Globus pallidus (tissue), 1 donor: ENCODE measurements at regions not wholly inside any gene's neighbourhood (a gene's known extent, or its start where the extent isn't known, plus 50 kb on each side); places are given as distances from the start of the nearest gene placed in this dataset.

Experiments used
- DNase-seq: peaks from one replicate; pipeline ENCODE4 v3.0.0-alpha.2; 2015; ENCODE audit warnings: low spot score

DNA sequence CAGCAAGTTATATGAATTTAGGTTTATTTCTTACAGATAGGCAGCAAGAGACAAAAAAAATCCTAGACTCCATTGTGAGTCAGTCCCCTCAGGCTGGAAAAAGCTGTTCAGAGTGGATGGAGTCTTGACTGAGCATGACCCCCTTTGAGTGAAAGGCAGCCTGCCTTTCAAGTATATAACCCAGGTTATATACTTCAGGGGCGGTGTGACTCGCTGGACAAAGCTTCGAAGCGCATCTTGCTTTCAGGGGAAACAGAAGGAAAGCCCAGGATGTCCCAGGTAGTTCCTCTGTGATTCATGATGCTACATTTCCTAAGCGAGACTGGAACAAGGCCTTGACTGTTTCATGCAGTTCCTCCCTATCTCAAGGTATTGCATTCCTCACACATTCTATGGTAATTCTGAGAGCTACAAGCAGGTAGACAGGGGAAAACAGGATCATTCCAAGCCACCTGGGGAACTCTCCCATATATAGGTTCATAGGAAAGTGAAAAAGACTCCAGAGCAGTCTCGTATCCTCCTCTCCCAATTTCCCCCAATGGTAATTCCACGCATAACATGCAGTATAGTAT is 1244.1 kb upstream of the CDH6 start:
- no peak for DNase-seq

DNA sequence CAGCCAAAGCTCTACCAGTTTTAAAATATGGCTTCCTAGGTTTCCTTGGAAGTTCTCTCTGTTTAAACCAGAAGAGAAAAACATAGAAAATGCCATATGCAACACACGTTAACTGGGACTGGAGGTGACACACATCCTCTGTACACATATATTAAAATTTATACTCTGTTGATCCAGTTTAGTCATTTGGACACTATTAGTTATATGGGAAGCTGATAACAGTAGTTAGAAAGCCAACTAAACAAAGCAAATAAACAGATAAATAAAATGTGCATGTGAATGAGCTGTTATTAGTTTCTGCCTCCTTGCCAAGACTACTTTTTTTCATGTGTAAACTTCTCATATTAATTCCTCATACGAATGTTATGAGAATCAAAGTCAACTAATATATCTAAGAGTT is 1249.2 kb upstream of the CDH6 start:
- DNase-seq = no peak

DNA sequence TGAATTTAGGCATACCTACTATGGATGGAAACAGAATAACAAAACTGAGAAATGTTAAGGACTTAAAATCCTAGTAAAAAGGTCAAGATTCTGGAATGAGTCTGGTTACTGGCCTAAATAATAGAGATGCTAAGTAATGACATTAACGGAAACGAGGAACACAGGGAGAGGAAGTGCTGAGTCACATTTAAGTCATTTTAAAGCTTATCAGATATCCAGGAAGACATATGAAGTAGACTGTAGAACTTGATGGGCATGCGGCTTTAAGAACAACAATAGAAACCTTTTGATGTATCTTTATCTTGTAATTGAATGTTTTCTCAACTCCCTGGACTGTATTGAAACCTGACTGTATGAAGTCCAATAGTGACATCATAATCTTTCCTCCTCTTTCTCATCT is 1251.4 kb upstream of the CDH6 start:
- DNase-seq = no peak

DNA sequence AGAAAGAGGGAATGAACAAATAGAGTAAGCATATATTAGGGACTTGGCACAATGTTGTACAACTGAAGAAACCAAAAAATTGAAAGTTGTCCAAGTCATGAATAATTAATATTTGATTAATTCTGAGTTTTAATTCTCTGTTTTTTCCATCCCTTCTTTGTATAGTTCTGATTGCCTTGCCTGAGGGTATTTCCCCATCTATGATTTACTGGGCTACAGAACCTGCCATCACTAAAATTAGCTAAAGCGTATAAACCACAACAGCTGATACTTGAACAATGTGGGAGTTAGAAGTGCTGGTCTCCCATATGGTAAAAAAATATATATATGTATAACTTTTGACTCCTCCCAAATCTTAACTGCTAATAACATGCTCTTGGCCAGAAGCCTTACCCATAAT is 1253.5 kb upstream of the CDH6 start:
- no peak for DNase-seq

DNA sequence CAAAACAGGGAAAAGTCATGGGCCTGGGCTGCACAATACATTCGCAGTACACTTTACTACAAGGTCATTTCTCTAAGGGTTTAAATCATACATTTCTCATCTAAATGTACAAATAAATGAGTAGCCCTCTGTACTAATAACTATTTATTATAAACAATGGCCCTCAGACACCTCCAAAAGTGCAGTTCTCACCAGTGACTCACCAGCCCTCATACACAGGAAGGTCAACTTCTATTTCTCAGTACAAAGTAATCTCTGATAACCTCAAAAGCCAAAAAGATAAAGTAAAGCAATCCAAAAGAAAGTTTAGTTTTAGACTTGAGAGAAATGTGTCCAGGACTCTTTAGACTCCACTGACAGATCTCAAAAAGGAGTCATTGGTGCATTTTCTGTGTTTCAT is 1258.1 kb upstream of the CDH6 start:
- DNase-seq = no peak

DNA sequence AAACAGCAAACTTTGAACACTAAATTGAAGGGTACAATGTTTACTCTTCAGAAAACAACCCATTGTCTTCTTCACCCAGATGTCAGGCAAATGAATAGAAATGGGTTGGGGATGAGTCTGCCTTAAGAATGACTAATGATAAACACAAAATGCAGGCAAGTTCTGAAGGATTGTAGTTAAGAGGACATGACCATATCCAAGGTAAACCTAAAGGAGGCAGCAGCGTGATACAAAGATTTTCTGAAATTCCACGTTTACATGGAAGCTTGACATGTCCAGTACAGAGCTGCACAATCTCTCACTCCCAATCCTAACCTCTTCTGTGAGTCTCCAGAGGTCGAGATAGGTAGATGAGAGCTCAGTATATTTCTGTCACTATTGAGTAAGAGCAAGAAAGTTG is 1263.2 kb upstream of the CDH6 start:
- DNase-seq = no peak

DNA sequence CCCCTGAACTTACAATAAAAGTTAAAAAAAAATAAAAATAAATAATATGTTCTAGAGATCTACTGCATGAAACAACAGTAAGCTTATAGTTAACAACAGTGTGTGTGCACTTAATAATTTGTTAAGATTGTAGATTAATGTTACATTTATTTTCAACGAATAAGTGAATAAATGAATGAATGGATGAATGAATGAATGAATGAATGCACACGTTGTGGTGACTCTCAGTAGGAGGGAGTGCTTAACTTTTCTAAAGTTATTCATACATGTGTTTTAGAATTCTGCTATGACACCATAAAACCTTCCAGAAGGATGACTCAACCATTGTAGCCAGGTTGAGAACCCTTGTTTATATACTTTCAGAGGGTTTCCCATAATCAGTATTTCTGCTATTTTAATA is 1269.4 kb upstream of the CDH6 start:
- DNase-seq = no peak

DNA sequence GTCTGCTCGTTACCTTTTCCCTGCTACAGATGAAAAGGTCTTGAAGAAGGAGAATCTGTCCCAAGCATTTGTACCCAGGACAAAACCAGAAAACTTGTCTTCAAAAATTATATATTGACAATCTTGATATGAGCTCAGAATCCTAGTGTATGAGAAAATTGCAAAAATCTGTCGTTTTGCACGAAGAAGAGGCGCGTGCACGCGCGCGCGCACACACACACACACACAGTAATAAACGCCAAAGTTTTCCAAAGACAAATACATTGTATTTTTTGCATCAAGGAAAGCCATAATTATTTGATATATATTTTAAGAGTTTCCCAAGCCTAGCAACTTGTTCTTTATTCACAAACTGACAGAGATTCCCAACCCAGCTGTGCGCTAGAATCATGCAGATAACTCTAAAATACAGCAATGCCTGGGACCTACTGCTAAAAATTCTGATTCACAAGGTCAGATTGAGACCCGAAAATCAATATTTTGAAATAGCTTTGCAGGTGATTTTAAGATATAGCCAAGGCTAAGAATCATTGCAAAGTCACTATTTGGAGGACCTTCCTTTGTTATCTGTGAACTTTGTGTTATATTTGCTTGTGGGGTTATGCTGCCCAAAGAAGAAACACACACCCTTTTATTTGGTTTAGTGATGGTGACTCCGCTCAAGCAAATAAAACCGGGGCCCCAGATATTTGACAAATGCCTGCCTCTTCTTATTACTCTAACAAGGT is 1287.7 kb upstream of the CDH6 start:
- no peak for DNase-seq

DNA sequence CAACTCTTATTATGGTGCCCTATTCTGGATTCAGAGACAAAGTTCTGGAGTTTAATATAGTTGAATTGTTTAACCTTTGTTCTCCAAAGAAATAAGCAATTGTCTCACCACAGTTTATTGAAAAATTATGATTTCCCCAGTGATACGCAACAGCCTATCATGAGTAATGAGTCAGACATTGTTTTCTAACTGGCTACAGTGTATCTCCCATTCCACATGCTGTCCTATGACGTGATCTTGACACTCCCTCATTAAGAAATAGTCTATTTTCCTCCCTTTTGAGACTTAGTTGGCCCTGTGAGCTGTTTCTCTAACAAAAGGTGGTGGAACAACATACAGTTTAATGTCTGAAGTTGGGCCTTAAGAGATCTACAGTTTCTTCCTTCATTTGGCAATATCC is 1290.6 kb upstream of the CDH6 start:
- DNase-seq = no peak

DNA sequence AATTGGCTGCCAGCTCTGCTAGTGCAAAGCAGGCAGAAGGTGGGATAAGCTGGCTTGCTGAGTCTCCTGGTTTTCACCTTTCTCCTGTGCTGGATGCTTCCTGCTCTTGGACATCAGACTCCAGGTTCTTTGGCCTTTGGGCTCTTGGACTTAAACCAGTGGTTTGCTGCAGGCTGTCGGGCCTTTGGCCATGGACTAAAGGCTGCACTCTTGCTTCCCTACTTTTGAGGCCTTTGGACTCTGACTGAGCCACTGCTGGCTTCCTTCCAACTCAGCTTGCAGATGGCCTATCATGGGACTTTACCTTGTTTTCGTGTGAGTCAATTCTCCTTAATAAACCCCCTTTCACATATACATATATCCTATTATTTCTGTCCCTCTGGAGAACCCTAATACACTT is 1293.9 kb upstream of the CDH6 start:
- no peak for DNase-seq

DNA sequence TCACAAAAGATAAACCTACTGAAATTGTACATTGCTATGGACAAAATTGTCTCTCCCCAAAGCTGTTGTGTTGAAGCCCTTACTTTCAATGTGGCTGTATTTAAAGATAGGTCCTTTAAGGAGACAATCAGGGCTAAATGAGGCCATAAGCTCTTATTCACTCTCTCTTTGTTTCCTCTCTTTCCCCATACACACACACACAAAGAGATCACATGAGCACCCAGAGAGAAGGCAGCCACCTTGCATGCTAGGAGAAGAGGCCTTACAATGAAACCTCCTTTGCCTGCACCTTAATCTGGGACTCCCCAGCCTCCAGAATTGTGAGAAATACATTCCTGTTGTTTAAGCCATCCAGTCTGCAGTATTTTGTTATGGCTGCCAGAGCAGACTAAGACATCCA is 1295.6 kb upstream of the CDH6 start:
- no peak for DNase-seq

DNA sequence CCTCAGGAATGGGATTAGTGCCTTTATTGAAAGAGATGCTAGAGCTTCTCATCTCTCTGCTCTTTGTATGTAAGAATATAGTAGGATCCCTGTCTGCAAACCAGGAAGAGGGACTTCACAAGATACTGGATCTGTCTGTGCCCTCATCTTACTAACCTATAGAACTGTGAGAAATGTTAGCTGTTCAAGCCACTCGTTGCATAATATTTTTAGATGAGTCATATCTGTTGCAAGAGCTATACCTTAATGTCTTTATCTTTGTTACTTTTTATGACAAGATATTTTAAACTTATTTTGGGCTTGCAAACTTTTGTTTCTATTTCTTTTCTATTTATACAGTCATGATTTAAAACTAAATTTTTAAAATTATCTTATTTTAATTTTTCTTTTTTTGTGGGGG is 1296.8 kb upstream of the CDH6 start:
- no peak for DNase-seq

DNA sequence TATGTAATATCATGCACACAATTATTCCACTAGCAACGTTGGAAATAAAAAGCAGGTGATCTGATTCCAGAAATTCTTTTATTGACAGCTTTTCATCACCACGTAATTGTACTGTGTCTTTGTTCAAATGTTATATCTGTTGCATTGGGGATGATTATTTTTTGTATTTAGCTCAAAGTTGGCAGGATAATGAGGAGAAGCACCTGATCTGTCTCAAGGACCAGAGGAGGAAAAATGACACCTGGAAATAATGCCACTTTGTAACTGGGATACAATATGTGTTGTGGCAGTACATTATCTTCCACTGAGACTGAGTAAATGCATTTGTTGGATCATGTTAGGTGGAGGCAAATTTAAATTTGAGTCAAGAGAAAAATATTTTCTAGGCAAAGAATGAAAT is 1298.8 kb upstream of the CDH6 start:
- DNase-seq = no peak

DNA sequence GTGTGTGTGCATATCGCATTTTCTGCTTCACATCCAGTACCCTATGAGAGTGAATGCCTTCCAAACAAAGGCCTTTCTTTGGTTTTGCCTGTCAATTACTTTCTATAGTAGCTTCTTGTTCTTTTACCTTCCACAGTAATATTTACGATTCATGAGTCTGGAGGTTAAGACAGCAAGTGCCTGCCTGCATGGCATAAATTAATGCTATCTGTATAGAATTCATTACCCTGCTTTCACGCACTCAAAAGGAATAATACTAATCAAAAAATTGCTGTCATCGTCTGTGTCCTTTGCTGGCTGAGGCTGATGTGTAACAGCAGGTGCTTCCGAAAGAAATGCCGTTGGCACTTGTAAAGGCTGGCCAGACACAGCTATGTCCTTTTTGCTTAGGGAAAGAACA is 1304.4 kb upstream of the CDH6 start:
- DNase-seq = no peak

DNA sequence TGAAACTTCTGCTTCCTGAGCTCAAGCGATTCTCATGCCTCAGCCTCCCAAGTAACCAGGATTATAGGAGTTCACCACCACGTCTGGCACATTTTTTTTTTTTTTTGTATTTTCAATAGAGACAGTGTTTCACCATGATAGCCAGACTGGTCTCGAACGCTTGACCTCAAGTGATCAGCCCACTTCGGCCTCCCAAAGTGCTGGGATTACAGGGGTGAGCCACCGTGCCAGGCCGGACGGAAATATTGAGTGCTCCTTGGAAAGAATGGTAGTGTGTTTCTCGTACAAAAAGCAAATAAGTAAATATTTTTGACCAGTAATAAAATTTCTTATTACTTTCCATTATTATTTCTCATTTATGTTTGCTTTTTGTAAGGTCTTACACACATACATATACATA is 1307.9 kb upstream of the CDH6 start:
- no peak for DNase-seq

DNA sequence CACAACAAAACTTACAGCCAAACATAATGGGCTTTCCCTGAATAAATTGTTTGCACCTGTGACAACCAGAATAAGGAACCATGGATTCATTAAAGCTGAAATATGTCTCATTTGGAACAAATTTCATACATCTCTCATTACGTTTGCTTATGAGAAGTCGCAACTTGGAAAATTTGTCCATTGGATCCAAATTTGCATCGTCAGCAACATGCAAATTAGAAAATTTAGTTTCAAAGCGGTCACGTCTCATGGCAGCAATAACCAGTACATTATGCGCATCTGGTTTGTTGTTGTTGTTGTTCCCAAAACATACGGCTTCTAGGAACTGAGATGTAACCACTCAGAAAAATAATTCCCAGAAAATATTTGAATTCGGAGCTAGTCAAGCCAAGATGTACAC is 1311.5 kb upstream of the CDH6 start:
- no peak for DNase-seq

DNA sequence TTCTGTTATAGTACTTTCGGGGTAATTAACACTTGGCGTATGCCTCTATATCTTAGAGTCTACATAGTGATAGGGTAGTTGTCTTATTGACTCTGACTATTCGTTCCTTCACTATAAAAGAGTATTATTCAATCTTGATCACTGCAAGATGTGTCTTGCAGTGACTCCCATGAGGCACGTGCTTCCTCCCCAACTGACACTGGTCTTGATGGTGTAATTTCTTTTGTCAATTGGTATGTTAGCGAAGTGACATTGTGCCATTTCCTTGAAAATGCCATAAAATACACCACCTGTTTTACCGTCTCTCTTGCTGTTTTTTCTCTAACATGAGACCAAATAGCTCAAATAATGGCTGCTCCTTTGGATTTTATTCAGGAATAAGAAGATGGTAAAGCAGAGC is 1314.1 kb upstream of the CDH6 start:
- no peak for DNase-seq

DNA sequence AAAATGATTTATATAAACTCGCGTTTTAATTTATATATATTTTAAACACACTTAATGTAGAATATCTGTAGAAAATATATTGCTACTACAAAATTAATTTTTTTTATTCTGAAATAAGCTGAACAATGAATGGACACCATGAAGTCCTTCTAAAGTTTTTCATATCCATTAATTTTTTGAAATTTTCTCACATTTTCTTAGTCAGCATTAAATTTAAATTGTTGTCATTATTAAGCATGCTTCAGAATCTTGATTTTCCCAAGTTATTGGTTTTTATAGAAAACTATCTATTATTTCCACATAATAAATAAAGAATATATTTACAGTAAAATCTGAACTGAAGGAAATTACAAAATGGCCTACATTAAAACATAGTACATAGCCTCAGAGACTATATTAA is 1314.9 kb upstream of the CDH6 start:
- no peak for DNase-seq

DNA sequence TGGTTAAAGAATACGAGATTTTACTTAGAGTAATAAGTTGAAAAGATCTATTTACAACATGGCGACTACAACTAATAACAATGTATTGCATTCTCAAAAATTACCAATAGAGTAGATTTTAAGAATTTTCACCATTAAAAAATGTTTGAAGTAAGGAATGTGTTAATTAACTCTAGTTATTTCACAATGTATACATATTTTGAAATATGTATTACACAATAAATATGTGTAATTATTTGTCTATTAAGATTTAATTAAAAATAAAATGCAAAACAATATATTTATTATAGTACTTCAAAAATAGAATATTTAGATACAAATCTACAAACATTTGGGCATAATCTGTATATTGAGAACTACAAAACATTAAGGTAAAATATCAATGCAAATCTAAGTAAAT is 1326.3 kb upstream of the CDH6 start:
- DNase-seq = no peak

DNA sequence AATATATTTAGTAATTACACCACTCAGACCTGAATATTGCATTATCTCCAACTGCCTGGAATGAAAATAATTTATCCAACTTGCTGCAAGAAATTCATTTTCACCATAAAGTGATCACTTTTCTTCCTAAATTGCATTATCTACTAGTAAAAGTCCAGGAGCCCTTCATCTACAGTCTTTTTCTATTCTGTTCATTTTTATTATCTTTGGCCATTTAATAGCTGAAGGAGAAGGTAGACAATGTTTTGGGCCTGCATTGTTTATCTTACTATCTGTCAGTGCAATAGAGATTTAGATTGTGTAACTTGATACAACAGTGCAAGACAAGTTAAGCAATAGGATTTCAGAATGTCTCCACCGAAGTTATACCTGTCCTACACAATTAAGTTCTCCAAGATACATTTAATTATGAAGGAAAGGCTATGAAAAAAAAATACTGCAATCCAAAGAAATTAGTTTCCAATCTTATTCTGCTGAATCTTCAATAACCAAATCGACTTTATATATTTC is 1339.7 kb upstream of the CDH6 start:
- DNase-seq = no peak

DNA sequence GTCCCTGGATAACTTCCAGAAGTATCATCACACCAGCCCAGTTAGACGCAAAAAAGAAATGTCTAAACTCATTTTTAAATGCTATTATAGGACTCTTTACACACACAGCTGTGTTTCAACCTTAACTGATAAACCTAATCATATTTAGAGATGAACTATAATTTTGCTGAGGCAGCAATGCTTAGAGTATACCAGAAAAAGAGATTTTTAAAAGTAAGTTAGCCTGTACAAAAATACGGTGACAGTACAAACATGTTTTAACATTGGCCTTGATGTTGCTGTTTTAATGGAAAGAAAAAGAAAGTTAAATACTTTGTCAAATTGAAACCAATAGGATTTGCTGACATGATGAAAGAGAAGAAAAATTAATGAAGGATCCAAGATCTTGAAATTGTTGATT is 1341.2 kb upstream of the CDH6 start:
- no peak for DNase-seq

DNA sequence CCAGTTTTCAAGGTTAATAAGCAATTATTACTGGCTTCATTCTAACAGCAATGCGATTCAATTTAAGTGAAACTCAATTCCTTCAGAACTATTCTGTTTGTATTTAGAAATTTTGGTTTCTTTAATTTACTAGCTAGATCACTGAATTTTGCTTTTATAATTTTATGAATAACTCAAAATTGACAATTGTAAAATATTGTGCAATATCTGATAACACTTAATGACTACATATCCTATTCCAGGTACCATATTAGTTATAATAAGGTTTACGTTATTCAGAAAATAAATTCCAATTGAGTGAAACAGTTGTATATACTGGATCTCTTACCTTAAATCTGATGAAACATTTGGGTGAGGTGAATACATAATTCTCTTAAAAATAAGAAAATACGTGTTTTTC is 1348.3 kb upstream of the CDH6 start:
- no peak for DNase-seq

DNA sequence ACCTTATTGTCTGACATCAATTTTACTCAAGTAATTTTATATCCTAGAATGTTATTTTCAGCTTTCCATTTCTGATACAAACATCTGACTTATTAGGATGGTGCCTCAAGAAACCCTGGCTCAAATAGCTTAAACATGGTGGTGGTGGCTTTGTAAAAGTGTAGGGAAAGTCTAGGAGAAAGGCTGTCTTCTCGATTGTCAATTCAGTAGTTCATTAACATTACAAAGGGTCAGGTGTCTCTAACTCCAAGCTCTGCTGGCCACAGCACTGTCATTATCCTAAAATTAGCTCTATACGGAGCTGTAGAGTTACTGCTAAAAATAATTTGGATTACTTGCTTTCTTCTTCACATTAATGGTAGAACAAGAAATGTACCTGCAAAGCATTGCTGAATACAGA is 1360.1 kb upstream of the CDH6 start:
- no peak for DNase-seq

DNA sequence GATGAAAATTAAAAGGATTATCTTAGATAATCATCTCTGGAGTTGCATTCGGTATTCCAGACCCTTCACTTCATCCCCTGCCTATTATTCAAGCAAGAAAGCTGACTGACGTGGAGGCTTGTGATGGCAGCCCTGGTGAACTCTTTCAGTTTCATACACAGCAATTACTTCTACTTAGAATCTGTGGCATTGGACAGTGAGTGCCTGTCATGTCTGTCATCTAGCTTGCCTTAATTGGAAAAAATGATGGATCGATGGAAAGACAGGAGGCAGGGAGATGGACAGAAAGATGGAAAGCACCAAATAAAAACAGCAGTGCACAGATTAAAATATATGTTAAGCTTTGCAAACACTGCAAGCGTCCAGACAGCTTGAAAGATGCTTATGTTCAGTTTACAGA is 1371.0 kb upstream of the CDH6 start:
- DNase-seq = no peak
